Ishikawa (cell line): ENCODE measurements at regions not wholly inside any gene's neighbourhood (a gene's known extent, or its start where the extent isn't known, plus 50 kb on each side); places are given as distances from the start of the nearest gene placed in this dataset.

Source experiments
- CEBPB ChIP-seq: IDR thresholded peaks from 2 replicates; pipeline ENCODE4 v1.6.1; 2012
- CREB1 ChIP-seq: IDR thresholded peaks from 2 replicates; pipeline ENCODE4 v1.6.1; 2012; ENCODE audit warnings: low read depth
- EGR1 ChIP-seq: IDR thresholded peaks from 2 replicates; pipeline ENCODE4 v1.6.1; 2012
- EP300 ChIP-seq: IDR thresholded peaks from 2 replicates; pipeline ENCODE4 v1.6.1; 2012; ENCODE audit warnings: borderline replicate concordance
- NFIC ChIP-seq: IDR thresholded peaks from 2 replicates; pipeline ENCODE4 v1.6.1; 2012
- RAD21 ChIP-seq: IDR thresholded peaks from 2 replicates; pipeline ENCODE4 v1.6.1; 2012; ENCODE audit warnings: low read depth
- TAF1 ChIP-seq: IDR thresholded peaks from 2 replicates; pipeline ENCODE4 v1.6.1; 2012; ENCODE audit warnings: low read depth, mild to moderate bottlenecking
- TEAD4 ChIP-seq: IDR thresholded peaks from 2 replicates; pipeline ENCODE4 v1.6.1; 2012
- ZBTB7A ChIP-seq: IDR thresholded peaks from 2 replicates; pipeline ENCODE4 v1.6.1; 2012; ENCODE audit warnings: low read depth
- TF ChIP-seq, protein P1 (sequence below): IDR thresholded peaks from 2 replicates; pipeline ENCODE4 v1.6.1; 2012
- TF ChIP-seq, protein P2 (sequence below): IDR thresholded peaks from 2 replicates; pipeline ENCODE4 v1.6.1; 2012; ENCODE audit warnings: low read depth, mild to moderate bottlenecking

DNA sequence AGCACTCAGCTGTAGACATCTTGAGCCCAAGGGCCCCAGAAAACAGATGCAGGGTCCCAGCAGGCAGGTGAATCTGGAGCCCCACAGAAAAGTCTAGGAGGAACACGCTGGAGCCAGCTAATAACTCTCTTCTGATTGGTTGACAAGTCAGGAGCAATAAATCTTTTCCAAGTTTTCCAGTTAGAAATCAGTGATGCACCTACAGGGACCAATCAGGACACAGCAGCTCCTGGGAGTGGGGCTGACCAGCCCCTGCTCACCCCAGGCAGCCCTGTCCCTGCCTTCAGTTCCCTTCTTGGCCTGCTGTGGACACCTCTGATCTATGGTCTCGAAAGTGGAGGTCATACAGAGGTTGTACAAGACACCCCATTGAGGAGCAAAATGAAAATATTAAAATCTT is 75.7 kb downstream of the KCNF1 start:
- TF ChIP-seq, protein P1, sequence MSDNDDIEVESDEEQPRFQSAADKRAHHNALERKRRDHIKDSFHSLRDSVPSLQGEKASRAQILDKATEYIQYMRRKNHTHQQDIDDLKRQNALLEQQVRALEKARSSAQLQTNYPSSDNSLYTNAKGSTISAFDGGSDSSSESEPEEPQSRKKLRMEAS = no peak
- TF ChIP-seq RAD21 (no peak), EP300 (no peak), TAF1 (no peak), CEBPB (no peak), NFIC (no peak), EGR1 (no peak), CREB1 (no peak), ZBTB7A (no peak), TEAD4 (no peak)
- TF ChIP-seq, protein P2, sequence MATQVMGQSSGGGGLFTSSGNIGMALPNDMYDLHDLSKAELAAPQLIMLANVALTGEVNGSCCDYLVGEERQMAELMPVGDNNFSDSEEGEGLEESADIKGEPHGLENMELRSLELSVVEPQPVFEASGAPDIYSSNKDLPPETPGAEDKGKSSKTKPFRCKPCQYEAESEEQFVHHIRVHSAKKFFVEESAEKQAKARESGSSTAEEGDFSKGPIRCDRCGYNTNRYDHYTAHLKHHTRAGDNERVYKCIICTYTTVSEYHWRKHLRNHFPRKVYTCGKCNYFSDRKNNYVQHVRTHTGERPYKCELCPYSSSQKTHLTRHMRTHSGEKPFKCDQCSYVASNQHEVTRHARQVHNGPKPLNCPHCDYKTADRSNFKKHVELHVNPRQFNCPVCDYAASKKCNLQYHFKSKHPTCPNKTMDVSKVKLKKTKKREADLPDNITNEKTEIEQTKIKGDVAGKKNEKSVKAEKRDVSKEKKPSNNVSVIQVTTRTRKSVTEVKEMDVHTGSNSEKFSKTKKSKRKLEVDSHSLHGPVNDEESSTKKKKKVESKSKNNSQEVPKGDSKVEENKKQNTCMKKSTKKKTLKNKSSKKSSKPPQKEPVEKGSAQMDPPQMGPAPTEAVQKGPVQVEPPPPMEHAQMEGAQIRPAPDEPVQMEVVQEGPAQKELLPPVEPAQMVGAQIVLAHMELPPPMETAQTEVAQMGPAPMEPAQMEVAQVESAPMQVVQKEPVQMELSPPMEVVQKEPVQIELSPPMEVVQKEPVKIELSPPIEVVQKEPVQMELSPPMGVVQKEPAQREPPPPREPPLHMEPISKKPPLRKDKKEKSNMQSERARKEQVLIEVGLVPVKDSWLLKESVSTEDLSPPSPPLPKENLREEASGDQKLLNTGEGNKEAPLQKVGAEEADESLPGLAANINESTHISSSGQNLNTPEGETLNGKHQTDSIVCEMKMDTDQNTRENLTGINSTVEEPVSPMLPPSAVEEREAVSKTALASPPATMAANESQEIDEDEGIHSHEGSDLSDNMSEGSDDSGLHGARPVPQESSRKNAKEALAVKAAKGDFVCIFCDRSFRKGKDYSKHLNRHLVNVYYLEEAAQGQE = no peak
